H1 (cell line): ENCODE measurements at regions not wholly inside any gene's neighbourhood (a gene's known extent, or its start where the extent isn't known, plus 50 kb on each side); places are given as distances from the start of the nearest gene placed in this dataset.

Source experiments
- CTCF ChIA-PET: fragments of 300-600 bp; sonication (Branson Sonifier 250); formaldehyde crosslinking; loops from one replicate; lab custom pipeline; 2021; ENCODE audit not compliant: partially characterized antibody; lab: Charles Lee
- POLR2A ChIA-PET: fragments of 300-600 bp; sonication (Branson Sonifier 250); formaldehyde crosslinking; loops from one replicate; lab custom pipeline; 2021; ENCODE audit warnings: inconsistent platforms; ENCODE audit not compliant: partially characterized antibody; lab: Charles Lee
- DNase-seq, 2 experiments: peaks; one replicate each; pipeline versions ENCODE4 v3.0.0 to v3.0.0-alpha.2; 2010 to 2022; ENCODE audit warnings: low spot score in 2 of 2, low read depth in 1 of 2, mixed read lengths in 1 of 2
- FAIRE-seq: peaks from 2 replicates; lab custom pipeline; 2011; peaks lifted over from hg19 to GRCh38; lab: Jason Lieb, UNC
- H2AFZ ChIP-seq: 2 replicates; pipeline ENCODE4 v1.8.1; 2012; ENCODE audit warnings: low read length, inconsistent platforms
- H2AK5ac ChIP-seq: 2 replicates; pipeline ENCODE4 v1.6.1; 2013; ENCODE audit warnings: low read depth, low read length
- H2BK120ac ChIP-seq: replicated peaks from 2 replicates; pipeline ENCODE3; 2013; ENCODE audit warnings: low read depth, low read length, inconsistent platforms
- H2BK12ac ChIP-seq: 2 replicates; pipeline ENCODE4 v1.6.1; 2013; ENCODE audit warnings: low read depth, low read length
- H2BK15ac ChIP-seq: 2 replicates; pipeline ENCODE4 v1.6.1; 2013; ENCODE audit warnings: low read length
- H2BK20ac ChIP-seq: 2 replicates; pipeline ENCODE4 v1.6.1; 2013; ENCODE audit warnings: low read length
- H2BK5ac ChIP-seq: 2 replicates; pipeline ENCODE4 v1.6.1; 2013; ENCODE audit warnings: low read depth, low read length
- H3K14ac ChIP-seq: 2 replicates; pipeline ENCODE4 v1.6.1; 2013; ENCODE audit warnings: inconsistent platforms; ENCODE audit not compliant: insufficient read length
- H3K18ac ChIP-seq: 2 replicates; pipeline ENCODE4 v1.6.1; 2013; ENCODE audit warnings: low read length; ENCODE audit errors: extremely low read depth
- H3K23ac ChIP-seq: 2 replicates; pipeline ENCODE4 v1.6.1; 2013; ENCODE audit warnings: inconsistent platforms; ENCODE audit not compliant: insufficient read length
- H3K23me2 ChIP-seq: 2 replicates; pipeline ENCODE4 v1.6.1; 2013; ENCODE audit warnings: low read depth, low read length
- H3K27ac ChIP-seq: 2 replicates; pipeline ENCODE4 v1.6.1; 2011; ENCODE audit warnings: low read depth, low read length, inconsistent platforms
- H3K27me3 ChIP-seq, 4 experiments: replicated peaks in 1 of 4; 1 replicate in 1 of 4; 2 replicates in 3 of 4; pipeline versions ENCODE4 v1.6.1 to v1.8.1; 2011 to 2013; ENCODE audit warnings: low read length in 3 of 4, mild to moderate bottlenecking in 3 of 4, inconsistent platforms in 2 of 4, mixed read lengths in 2 of 4, moderate library complexity in 1 of 4; ENCODE audit not compliant: control insufficient read depth in 3 of 4, insufficient read depth in 3 of 4; ENCODE audit errors: extremely low read depth in 1 of 4
- H3K36me3 ChIP-seq, 4 experiments: 2 replicates each; pipeline versions ENCODE4 v1.6.1 to v1.8.1; 2011 to 2013; ENCODE audit warnings: mild to moderate bottlenecking in 4 of 4, low read length in 3 of 4, moderate library complexity in 2 of 4, control low read depth in 1 of 4, inconsistent platforms in 1 of 4; ENCODE audit not compliant: insufficient read depth in 4 of 4, control insufficient read depth in 2 of 4
- H3K4ac ChIP-seq: replicated peaks from 2 replicates; pipeline ENCODE3; 2013; ENCODE audit warnings: low read length, low read depth, mixed read lengths, inconsistent platforms; ENCODE audit not compliant: insufficient read length
- H3K4me1 ChIP-seq, 4 experiments: replicated peaks in 1 of 4; 1 replicate in 1 of 4; 2 replicates in 3 of 4; pipeline versions ENCODE4 v1.6.1 to v1.8.1; 2011 to 2013; ENCODE audit warnings: low read length in 3 of 4, inconsistent platforms in 2 of 4, mixed read lengths in 1 of 4; ENCODE audit not compliant: insufficient read depth in 4 of 4, control insufficient read depth in 3 of 4
- H3K4me2 ChIP-seq, 2 experiments: 2 replicates each; pipeline versions ENCODE4 v1.6.1 to v1.8.1; 2011 to 2013; ENCODE audit warnings: low read depth in 2 of 2, low read length in 2 of 2, control low read depth in 1 of 2, inconsistent platforms in 1 of 2, mild to moderate bottlenecking in 1 of 2; ENCODE audit not compliant: insufficient read depth in 1 of 2
- H3K4me3 ChIP-seq, 4 experiments: fragments of 200-600, 300-600 bp in 1 of 4; sonication (generic), shearing (Covaris generic), sonication (Bioruptor Twin) in 1 of 4; 2 replicates each; pipeline versions ENCODE4 v1.5.1 to v1.8.1; 2011 to 2016; ENCODE audit warnings: low read length in 4 of 4, low read depth in 3 of 4, control low read depth in 2 of 4, inconsistent platforms in 2 of 4, mild to moderate bottlenecking in 2 of 4, mixed read lengths in 1 of 4, moderate library complexity in 1 of 4; ENCODE audit not compliant: insufficient read depth in 2 of 4; ENCODE audit errors: extremely low read depth in 1 of 4
- H3K56ac ChIP-seq: replicated peaks from 2 replicates; pipeline ENCODE3; 2013; ENCODE audit warnings: low read depth, mild to moderate bottlenecking, mixed read lengths, low read length, inconsistent platforms; ENCODE audit not compliant: insufficient read length
- H3K79me1 ChIP-seq: 2 replicates; pipeline ENCODE4 v1.6.1; 2013; ENCODE audit warnings: low read depth, low read length, control low read depth
- H3K79me2 ChIP-seq, 2 experiments: 2 replicates each; pipeline versions ENCODE4 v1.6.1 to v1.8.1; 2012 to 2013; ENCODE audit warnings: low read length in 2 of 2, mild to moderate bottlenecking in 2 of 2, inconsistent platforms in 1 of 2; ENCODE audit not compliant: insufficient read depth in 2 of 2, control insufficient read depth in 1 of 2
- H3K9ac ChIP-seq, 4 experiments: replicated peaks in 1 of 4; 1 replicate in 1 of 4; 2 replicates in 3 of 4; pipeline versions ENCODE4 v1.6.1 to v1.8.1; 2011 to 2013; ENCODE audit warnings: low read depth in 3 of 4, low read length in 3 of 4, control low read depth in 2 of 4, mild to moderate bottlenecking in 2 of 4, moderate library complexity in 2 of 4, inconsistent platforms in 1 of 4; ENCODE audit errors: extremely low read depth in 1 of 4
- H3K9me3 ChIP-seq, 2 experiments: 2 replicates each; pipeline versions ENCODE4 v1.6.1 to v1.8.1; 2012 to 2013; ENCODE audit warnings: mild to moderate bottlenecking in 2 of 2, moderate library complexity in 2 of 2, control low read depth in 1 of 2, inconsistent platforms in 1 of 2, low read depth in 1 of 2, low read length in 1 of 2, mixed read lengths in 1 of 2; ENCODE audit not compliant: insufficient read depth in 2 of 2
- H4K20me1 ChIP-seq, 2 experiments: replicated peaks in 1 of 2; 2 replicates each; pipeline versions ENCODE3 to v1.8.1; 2011 to 2013; ENCODE audit warnings: inconsistent platforms in 2 of 2, low read length in 2 of 2, mild to moderate bottlenecking in 1 of 2; ENCODE audit not compliant: insufficient read depth in 2 of 2, control insufficient read depth in 1 of 2
- H4K5ac ChIP-seq: 2 replicates; pipeline ENCODE4 v1.6.1; 2013; ENCODE audit warnings: low read length, low read depth, mixed read lengths, inconsistent platforms; ENCODE audit not compliant: insufficient read length
- H4K8ac ChIP-seq: 2 replicates; pipeline ENCODE4 v1.8.0; 2013; ENCODE audit warnings: mild to moderate bottlenecking, moderate library complexity, low read length, inconsistent platforms; ENCODE audit not compliant: insufficient read depth; ENCODE audit errors: extremely low read depth
- H4K91ac ChIP-seq: replicated peaks from 2 replicates; pipeline ENCODE3; 2013; ENCODE audit warnings: low read length, mixed read lengths, inconsistent platforms; ENCODE audit not compliant: insufficient read length
- CBX5 ChIP-seq: fragments of 300-800, 300-1000 bp; sonication (generic); IDR thresholded peaks from 2 replicates; pipeline ENCODE4 v1.7.1; 2016; ENCODE audit warnings: antibody characterized with exemption, low read length, low read depth
- CREB1 ChIP-seq: IDR thresholded peaks from 2 replicates; pipeline ENCODE4 v1.6.1; 2012; ENCODE audit warnings: inconsistent platforms
- FOSL1 ChIP-seq: IDR thresholded peaks from 2 replicates; pipeline ENCODE4 v1.6.1; 2011; ENCODE audit warnings: mild to moderate bottlenecking, low read depth, low read length, moderate library complexity; ENCODE audit not compliant: insufficient read depth
- HDAC2 ChIP-seq, 2 experiments: fragments of 300-600 bp in 1 of 2; sonication (generic) in 1 of 2; IDR thresholded peaks; 2 replicates each; pipeline ENCODE4 v1.6.1; 2011 to 2012; ENCODE audit warnings: low read depth in 2 of 2, low read length in 2 of 2, mild to moderate bottlenecking in 2 of 2, moderate library complexity in 2 of 2, borderline replicate concordance in 1 of 2, inconsistent platforms in 1 of 2
- MAFK ChIP-seq: IDR thresholded peaks from 2 replicates; pipeline ENCODE4 v1.6.1; 2012; ENCODE audit warnings: low read depth, mild to moderate bottlenecking, improper control_type of control experiment, low read length
- PHF8 ChIP-seq: fragments of 200-600 bp; sonication (generic); conservative IDR thresholded peaks from 2 replicates; pipeline ENCODE4 v1.7.1; 2012; ENCODE audit warnings: low read depth, mild to moderate bottlenecking, inconsistent platforms, low read length, moderate library complexity
- POLR2A ChIP-seq, 2 experiments: IDR thresholded peaks; 1 replicate in 1 of 2; 2 replicates in 1 of 2; pipeline ENCODE4 v1.6.1; 2011; ENCODE audit warnings: low read depth in 2 of 2, low read length in 2 of 2, mild to moderate bottlenecking in 2 of 2; ENCODE audit errors: control extremely low read depth in 1 of 2
- RFX5 ChIP-seq: IDR thresholded peaks from 2 replicates; pipeline ENCODE4 v1.6.1; 2011; ENCODE audit warnings: low read depth, low read length, improper control_type of control experiment, borderline replicate concordance
- SP4 ChIP-seq: IDR thresholded peaks from 2 replicates; pipeline ENCODE4 v1.6.1; 2012; ENCODE audit warnings: low read length, inconsistent platforms
- TAF1 ChIP-seq: IDR thresholded peaks from 2 replicates; pipeline ENCODE4 v1.6.1; 2011; ENCODE audit warnings: mild to moderate bottlenecking, low read depth, low read length
- ZNF274 ChIP-seq: IDR thresholded peaks from 2 replicates; pipeline ENCODE4 v1.7.0; 2012; ENCODE audit warnings: low read length, borderline replicate concordance; ENCODE audit errors: extremely low read depth
- whole genome bisulfite sequencing, 2 experiments: shearing (Covaris generic) in 1 of 2; methylation state at CpG; one replicate each; pipeline versions ENCODE4 v1.1.6 to v1.1.7; 2013 to 2015; ENCODE audit warnings: low lambda C conversion rate in 2 of 2, mixed read lengths in 2 of 2, inconsistent platforms in 1 of 2, low coverage in 1 of 2, missing lambda C conversion rate in 1 of 2; ENCODE audit not compliant: insufficient replicate concordance in 2 of 2, insufficient coverage in 1 of 2, insufficient read length in 1 of 2; ENCODE audit errors: extremely low coverage in 1 of 2, missing lambda C conversion rate in 1 of 2; 5-methylcytosine and 5-hydroxymethylcytosine counted together
- TF ChIP-seq, protein P1 (sequence below): IDR thresholded peaks from 2 replicates; pipeline ENCODE4 v1.6.1; 2012; ENCODE audit warnings: low read length, inconsistent platforms

DNA sequence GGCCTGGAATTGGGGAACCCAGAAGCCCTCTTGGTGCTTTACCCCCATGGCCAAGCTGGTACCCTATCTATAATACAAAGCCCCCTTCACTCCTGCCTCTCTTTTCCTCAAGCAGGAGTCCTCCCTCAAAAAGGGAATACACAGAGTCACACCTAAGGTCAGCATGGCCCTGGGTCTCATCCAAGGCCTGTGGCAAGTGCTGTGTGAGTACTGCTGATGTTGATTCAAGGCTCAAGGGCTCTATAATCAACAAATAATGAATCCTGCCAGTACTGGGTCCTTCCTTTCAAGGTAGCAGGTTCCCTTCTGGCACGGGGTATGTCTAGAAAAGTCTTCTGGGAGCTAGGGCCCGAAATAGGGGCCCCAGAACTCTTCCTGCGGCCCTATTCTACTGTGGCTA is 187.3 kb downstream of the CYB561 start:
- H3K4me1 ChIP-seq, result no peaks in the 10 kb centered on the region
- no peak overlapping the region for H2BK15ac ChIP-seq
- DNase-seq, result no peak
- H3K9me3 ChIP-seq, result no peaks in the 10 kb centered on the region
- no peak for TF ChIP-seq FOSL1
- TF ChIP-seq HDAC2 (IDR thresholded peaks at IDR 0.05; ENCODE audit: borderline replicate concordance in 1 of 2, low read depth in 2 of 2, low read length in 2 of 2), result no peak
- no peak for TF ChIP-seq MAFK
- no peak for TF ChIP-seq CREB1
- TF ChIP-seq PHF8, result no peak
- no peak for TF ChIP-seq POLR2A (IDR thresholded peaks at IDR 0.05; ENCODE audit: control extremely low read depth in 1 of 2, low read depth in 2 of 2, low read length in 2 of 2)
- no peak for TF ChIP-seq ZNF274
- no peak for TF ChIP-seq CBX5
- TF ChIP-seq, protein P1, sequence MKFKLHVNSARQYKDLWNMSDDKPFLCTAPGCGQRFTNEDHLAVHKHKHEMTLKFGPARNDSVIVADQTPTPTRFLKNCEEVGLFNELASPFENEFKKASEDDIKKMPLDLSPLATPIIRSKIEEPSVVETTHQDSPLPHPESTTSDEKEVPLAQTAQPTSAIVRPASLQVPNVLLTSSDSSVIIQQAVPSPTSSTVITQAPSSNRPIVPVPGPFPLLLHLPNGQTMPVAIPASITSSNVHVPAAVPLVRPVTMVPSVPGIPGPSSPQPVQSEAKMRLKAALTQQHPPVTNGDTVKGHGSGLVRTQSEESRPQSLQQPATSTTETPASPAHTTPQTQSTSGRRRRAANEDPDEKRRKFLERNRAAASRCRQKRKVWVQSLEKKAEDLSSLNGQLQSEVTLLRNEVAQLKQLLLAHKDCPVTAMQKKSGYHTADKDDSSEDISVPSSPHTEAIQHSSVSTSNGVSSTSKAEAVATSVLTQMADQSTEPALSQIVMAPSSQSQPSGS, result no peak
- TF ChIP-seq TAF1, result no peak
- TF ChIP-seq RFX5, result no peak
- no peak for TF ChIP-seq SP4
- no peak overlapping the region for H3K56ac ChIP-seq
- no peaks in the 10 kb centered on the region for H3K79me2 ChIP-seq
- H3K4ac ChIP-seq, result no peak overlapping the region
- no peak overlapping the region for H2AK5ac ChIP-seq
- CTCF ChIA-PET, result interaction anchor here (0.7 to 1.3 kb wide), 2 partner anchors 11 to 16 kb away, joined by 3 to 4 read pairs; no protein-coding TSS in a partner anchor
- H3K79me1 ChIP-seq, result no peaks in the 10 kb centered on the region
- H3K36me3 ChIP-seq, result no peaks in the 10 kb centered on the region
- H4K5ac ChIP-seq, result no peak overlapping the region
- H3K4me2 ChIP-seq, result no peak overlapping the region
- POLR2A ChIA-PET, result interaction anchor here (0.6 kb wide), 1 partner anchor 35 kb away, joined by 5 read pairs; no protein-coding TSS in a partner anchor
- H2BK5ac ChIP-seq, result no peak overlapping the region
- H3K23me2 ChIP-seq, result no peaks in the 10 kb centered on the region
- no peak overlapping the region for H2BK12ac ChIP-seq
- no peak overlapping the region for H2BK120ac ChIP-seq
- H3K23ac ChIP-seq, result no peak overlapping the region
- H3K9ac ChIP-seq, result no peak overlapping the region
- H3K18ac ChIP-seq, result no peak overlapping the region
- no peak overlapping the region for H3K14ac ChIP-seq
- no peak overlapping the region for H2AFZ ChIP-seq
- no peaks in the 10 kb centered on the region for H3K27me3 ChIP-seq
- FAIRE-seq, result no peak
- no peak overlapping the region for H4K8ac ChIP-seq
- H2BK20ac ChIP-seq, result no peak overlapping the region
- H4K20me1 ChIP-seq, result no peaks in the 10 kb centered on the region
- no peak overlapping the region for H3K4me3 ChIP-seq
- no peak overlapping the region for H4K91ac ChIP-seq
- no peak overlapping the region for H3K27ac ChIP-seq
- WGBS, 2 experiments, result 96% methylated on average over 3 of the region's 3 CpGs; no CpG with 5 or more reads in 1 of the 2 experiments
